GM12874 (cell line): ENCODE measurements at regions not wholly inside any gene's neighbourhood (a gene's known extent, or its start where the extent isn't known, plus 50 kb on each side); places are given as distances from the start of the nearest gene placed in this dataset.

Experiments used
- TF ChIP-seq, protein P1 (sequence below): IDR thresholded peaks from 2 replicates; pipeline ENCODE4 v1.5.1; 2011; ENCODE audit warnings: low read depth, mild to moderate bottlenecking, control low read depth, low read length, moderate library complexity; ENCODE audit not compliant: insufficient read depth

GRCh38 chr5:125100951-125101350 is 354.5 kb upstream of the ZNF608 start:
- TF ChIP-seq, protein P1, sequence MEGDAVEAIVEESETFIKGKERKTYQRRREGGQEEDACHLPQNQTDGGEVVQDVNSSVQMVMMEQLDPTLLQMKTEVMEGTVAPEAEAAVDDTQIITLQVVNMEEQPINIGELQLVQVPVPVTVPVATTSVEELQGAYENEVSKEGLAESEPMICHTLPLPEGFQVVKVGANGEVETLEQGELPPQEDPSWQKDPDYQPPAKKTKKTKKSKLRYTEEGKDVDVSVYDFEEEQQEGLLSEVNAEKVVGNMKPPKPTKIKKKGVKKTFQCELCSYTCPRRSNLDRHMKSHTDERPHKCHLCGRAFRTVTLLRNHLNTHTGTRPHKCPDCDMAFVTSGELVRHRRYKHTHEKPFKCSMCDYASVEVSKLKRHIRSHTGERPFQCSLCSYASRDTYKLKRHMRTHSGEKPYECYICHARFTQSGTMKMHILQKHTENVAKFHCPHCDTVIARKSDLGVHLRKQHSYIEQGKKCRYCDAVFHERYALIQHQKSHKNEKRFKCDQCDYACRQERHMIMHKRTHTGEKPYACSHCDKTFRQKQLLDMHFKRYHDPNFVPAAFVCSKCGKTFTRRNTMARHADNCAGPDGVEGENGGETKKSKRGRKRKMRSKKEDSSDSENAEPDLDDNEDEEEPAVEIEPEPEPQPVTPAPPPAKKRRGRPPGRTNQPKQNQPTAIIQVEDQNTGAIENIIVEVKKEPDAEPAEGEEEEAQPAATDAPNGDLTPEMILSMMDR: no peak

DNA sequence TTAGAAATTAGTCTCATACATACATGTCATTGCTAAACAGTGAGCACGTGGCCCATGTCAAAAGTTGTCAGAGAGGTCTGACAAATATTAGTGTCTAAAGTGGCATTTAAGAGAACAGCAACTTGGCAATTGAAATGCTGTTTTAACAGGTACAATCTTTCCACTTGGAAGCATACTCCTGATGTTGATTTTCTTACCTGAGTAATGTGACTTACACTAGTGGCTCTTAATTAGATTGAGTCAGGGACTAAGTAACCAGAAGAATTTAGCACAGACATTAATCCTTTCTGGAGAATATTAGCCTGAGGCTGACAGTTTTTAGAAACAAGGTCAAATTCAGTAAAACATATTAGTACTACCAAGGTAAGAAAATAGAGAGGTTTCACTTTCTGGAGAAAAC is 357.0 kb upstream of the ZNF608 start:
- TF ChIP-seq, protein P1: no peak

DNA sequence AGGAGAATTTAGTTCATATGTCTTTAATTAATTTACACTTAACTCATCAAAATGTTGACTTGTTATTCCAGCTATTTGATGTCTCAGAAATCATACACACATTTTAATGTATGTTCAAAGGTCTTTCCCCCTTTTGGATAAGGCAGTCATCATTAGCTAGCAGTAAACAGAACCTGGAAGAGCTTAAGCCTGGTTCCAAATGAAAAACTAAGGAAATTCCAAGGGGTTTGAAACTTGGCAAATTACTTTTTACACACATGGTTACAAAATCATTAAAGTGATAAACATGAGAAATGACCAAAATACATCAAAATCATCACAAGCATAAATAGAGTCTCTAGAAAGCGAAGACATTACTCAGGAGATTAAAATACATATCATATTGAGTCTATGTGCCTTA is 359.8 kb upstream of the ZNF608 start:
- TF ChIP-seq, protein P1: no peak

GRCh38 chr5:125106881-125107280 is 360.4 kb upstream of the ZNF608 start:
- TF ChIP-seq, protein P1: no peak

GRCh38 chr5:125109293-125109692 is 362.9 kb upstream of the ZNF608 start:
- TF ChIP-seq, protein P1: no peak

GRCh38 chr5:125109816-125110215 is 363.4 kb upstream of the ZNF608 start:
- TF ChIP-seq, protein P1: no peak

GRCh38 chr5:125112196-125112595 is 365.8 kb upstream of the ZNF608 start:
- TF ChIP-seq, protein P1: no peak

GRCh38 chr5:125113328-125113727 is 366.9 kb upstream of the ZNF608 start:
- TF ChIP-seq, protein P1: no peak
